HL-60 (cell line): ENCODE measurements at regions not wholly inside any gene's neighbourhood (a gene's known extent, or its start where the extent isn't known, plus 50 kb on each side); places are given as distances from the start of the nearest gene placed in this dataset.

Source experiments
- DNase-seq, 2 experiments: peaks; one replicate each; pipeline ENCODE4 v3.0.0-alpha.2; 2010 to 2020; ENCODE audit warnings: low read depth in 1 of 2, low spot score in 1 of 2
- H3K27ac ChIP-seq: fragments of 250-450 bp; sonication (Bioruptor Pico); replicated peaks from 2 replicates; pipeline ENCODE4 v1.5.1; 2020; ENCODE audit warnings: mild to moderate bottlenecking, moderate library complexity
- H3K27me3 ChIP-seq: fragments of 250-450 bp; sonication (Bioruptor Pico); 2 replicates; pipeline ENCODE4 v1.5.1; 2021; ENCODE audit warnings: mild to moderate bottlenecking, moderate library complexity; ENCODE audit not compliant: insufficient read depth, poor library complexity, severe bottlenecking
- H3K4me3 ChIP-seq: replicated peaks from 2 replicates; pipeline ENCODE4 v1.5.1; 2011; ENCODE audit warnings: mild to moderate bottlenecking, control low read depth, low read length; ENCODE audit not compliant: insufficient read depth
- CTCF ChIP-seq: IDR thresholded peaks from one replicate; pipeline ENCODE4 v1.5.1; 2011; ENCODE audit warnings: low read length, control low read depth, inconsistent platforms; ENCODE audit not compliant: insufficient read depth
- GABPA ChIP-seq: IDR thresholded peaks from 2 replicates; pipeline ENCODE4 v1.6.1; 2012; ENCODE audit warnings: low read depth
- POLR2AphosphoS5 ChIP-seq: IDR thresholded peaks from 2 replicates; pipeline ENCODE4 v1.6.1; 2012; ENCODE audit warnings: low read depth
- REST ChIP-seq: IDR thresholded peaks from 2 replicates; pipeline ENCODE4 v1.6.1; 2012; ENCODE audit warnings: low read depth; ENCODE audit not compliant: insufficient replicate concordance
- SPI1 ChIP-seq: IDR thresholded peaks from 2 replicates; pipeline ENCODE4 v1.6.1; 2012; ENCODE audit warnings: low read depth, mild to moderate bottlenecking, borderline replicate concordance

GRCh38 chr6:44635486-44635885, 248.0 kb downstream of the CDC5L start:
- no peak overlapping the region for H3K4me3 ChIP-seq
- DNase-seq = no peak
- H3K27me3 ChIP-seq = no peaks in the 10 kb centered on the region
- no peak overlapping the region for H3K27ac ChIP-seq
- TF ChIP-seq CTCF = no peak

- DNase-seq = no peak
- no peak overlapping the region for H3K27ac ChIP-seq
- H3K4me3 ChIP-seq = no peak overlapping the region
- H3K27me3 ChIP-seq = no peaks in the 10 kb centered on the region
- no peak for TF ChIP-seq REST
- TF ChIP-seq SPI1 = no peak
Measured at GRCh38 chr6:44636561-44637248, 249.2 kb downstream of the CDC5L start.

- Histone ChIP-seq H3K4me3 (no peak overlapping the region), H3K27me3 (no peaks in the 10 kb centered on the region), H3K27ac (no peak overlapping the region)
- TF ChIP-seq GABPA = no peak
- TF ChIP-seq CTCF = no peak
- no peak for TF ChIP-seq POLR2AphosphoS5
- no peak for TF ChIP-seq SPI1
- TF ChIP-seq REST = no peak
- DNase-seq = no peak
Measured at GRCh38 chr6:44641344-44642031, 254.0 kb downstream of the CDC5L start.

- TF ChIP-seq REST (no peak), SPI1 (no peak), GABPA (no peak)
- H3K4me3 ChIP-seq = no peak overlapping the region
- H3K27ac ChIP-seq = no peak overlapping the region
Measured at GRCh38 chr6:44642349-44642748, 254.8 kb downstream of the CDC5L start.

More at GRCh38 chr6:44642349-44642748, 254.8 kb downstream of the CDC5L start:
- H3K27me3 ChIP-seq = no peaks in the 10 kb centered on the region
- DNase-seq = no peak
